ENCODE measurements at regions not wholly inside any gene's neighbourhood (a gene's known extent, or its start where the extent isn't known, plus 50 kb on each side); places are given as distances from the start of the nearest gene placed in this dataset.

GRCh38 chr13:95452375-95452774, 100.1 kb upstream of the CLDN10 start:
- Histone ChIP-seq H3K9me1 (ENCODE audit: control insufficient read depth, insufficient read depth, low read length) (no peaks in the 10 kb centered on the region), H3K79me2 (ENCODE audit: control insufficient read depth, insufficient read depth, low read length) (no peaks in the 10 kb centered on the region), H3K4me2 (ENCODE audit: insufficient read depth, low read length) (no peak overlapping the region), H3K4me1 (replicated peaks in 1 of 2; ENCODE audit: control insufficient read depth in 2 of 2, insufficient read depth in 2 of 2, low read length in 2 of 2) (no peaks in the 10 kb centered on the region; a peak in 2 of 5 replicates), H4K20me1 (replicated peaks; ENCODE audit: control insufficient read depth, insufficient read depth, low read length) (no peaks in the 10 kb centered on the region), H3K27ac (ENCODE audit: extremely low read depth, low read depth, low read length) (no peak overlapping the region), H3K9me3 (replicated peaks; ENCODE audit: control insufficient read depth, insufficient read depth, low read depth, low read length) (no peaks in the 10 kb centered on the region), H3K36me3 (ENCODE audit: control insufficient read depth, insufficient read depth, low read length) (no peaks in the 10 kb centered on the region), H3K4me3 (no peak overlapping the region), H2AFZ (ENCODE audit: low read depth, low read length) (no peak overlapping the region), H3K27me3 (ENCODE audit: control insufficient read depth in 2 of 2, insufficient read depth in 2 of 2, low read length in 2 of 2) (peaks cover 3 to 10% of the 10 kb centered on the region in 2 experiments; a peak in 2 of 5 replicates), H3K9ac (ENCODE audit: insufficient read depth in 1 of 2, low read depth in 2 of 2, low read length in 2 of 2) (no peak overlapping the region)
- CTCF ChIA-PET (ENCODE audit: low intra/inter-chr PET ratio) = no interaction called here
- TF ChIP-seq MEIS2 (IDR thresholded peaks at IDR 0.05; ENCODE audit: partially characterized antibody) (peak; percentile 55), ZNF316 (IDR thresholded peaks at IDR 0.05) (peak; percentile 67; the same call in 1 of the 2 replicates), SMARCC2 (IDR thresholded peaks at IDR 0.05; ENCODE audit: low read depth) (no peak), ZNF76 (CRISPR knock-in tag; IDR thresholded peaks at IDR 0.05; ENCODE audit: borderline replicate concordance) (no peak), SAFB2 (IDR thresholded peaks at IDR 0.05; ENCODE audit: borderline replicate concordance, low read depth, low read length, severe bottlenecking) (no peak), ADNP (tag; IDR thresholded peaks at IDR 0.05) (no peak), C11orf30 (IDR thresholded peaks at IDR 0.05; ENCODE audit: low read depth) (peak; percentile 60; the same call in 1 of the 2 replicates), MAFG (tag; conservative IDR thresholded peaks at IDR 0.05) (peak; percentile 60), NFATC3 (IDR thresholded peaks at IDR 0.05) (no peak), PHF20 (IDR thresholded peaks at IDR 0.05; ENCODE audit: partially characterized antibody) (no peak), DDX20 (tag; IDR thresholded peaks at IDR 0.05; ENCODE audit: low read depth) (no peak)
- TF ChIP-seq, protein P1, sequence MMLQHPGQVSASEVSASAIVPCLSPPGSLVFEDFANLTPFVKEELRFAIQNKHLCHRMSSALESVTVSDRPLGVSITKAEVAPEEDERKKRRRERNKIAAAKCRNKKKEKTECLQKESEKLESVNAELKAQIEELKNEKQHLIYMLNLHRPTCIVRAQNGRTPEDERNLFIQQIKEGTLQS (IDR thresholded peaks at IDR 0.05) = no peak
- TF ChIP-seq, protein P1 (CRISPR knock-in tag; conservative IDR thresholded peaks at IDR 0.05) = no peak
- TF ChIP-seq, protein P2, sequence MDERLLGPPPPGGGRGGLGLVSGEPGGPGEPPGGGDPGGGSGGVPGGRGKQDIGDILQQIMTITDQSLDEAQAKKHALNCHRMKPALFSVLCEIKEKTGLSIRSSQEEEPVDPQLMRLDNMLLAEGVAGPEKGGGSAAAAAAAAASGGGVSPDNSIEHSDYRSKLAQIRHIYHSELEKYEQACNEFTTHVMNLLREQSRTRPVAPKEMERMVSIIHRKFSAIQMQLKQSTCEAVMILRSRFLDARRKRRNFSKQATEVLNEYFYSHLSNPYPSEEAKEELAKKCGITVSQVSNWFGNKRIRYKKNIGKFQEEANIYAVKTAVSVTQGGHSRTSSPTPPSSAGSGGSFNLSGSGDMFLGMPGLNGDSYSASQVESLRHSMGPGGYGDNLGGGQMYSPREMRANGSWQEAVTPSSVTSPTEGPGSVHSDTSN (CRISPR knock-in tag; IDR thresholded peaks at IDR 0.05; ENCODE audit: low read depth) = no peak
- TF ChIP-seq, protein P2 (tag; conservative IDR thresholded peaks at IDR 0.05; ENCODE audit: low read depth) = peak; percentile 71
- no TSS peak for BruUV-seq (replicated peaks)
- FAIRE-seq (no peak), DNase-seq (ENCODE audit: extremely low read depth in 1 of 4, low spot score in 3 of 4) (no peak), ATAC-seq (no peak)
- POLR2A ChIA-PET = no interaction called here
- intact Hi-C loops (cut with micrococcal nuclease) (no loop called here), in situ Hi-C loops (cut with MboI) (no loop called here)
- 3% methylated on average over 4 of the region's 4 CpGs for WGBS (ENCODE audit: insufficient coverage, low coverage, missing lambda C conversion rate)
